H9 (cell line): ENCODE measurements at regions not wholly inside any gene's neighbourhood (a gene's known extent, or its start where the extent isn't known, plus 50 kb on each side); places are given as distances from the start of the nearest gene placed in this dataset.

Experiments used
- DNase-seq: peaks from one replicate; pipeline ENCODE4 v3.0.0-alpha.2; 2017
- H2AFZ ChIP-seq: one replicate; pipeline ENCODE4 v1.6.1; 2013; ENCODE audit warnings: mild to moderate bottlenecking, low read length, control low read depth, moderate library complexity
- H2AK5ac ChIP-seq: 2 replicates; pipeline ENCODE4 v1.6.1; 2013; ENCODE audit warnings: low read length, control low read depth, mixed read lengths; ENCODE audit not compliant: insufficient read length
- H2BK120ac ChIP-seq: one replicate; pipeline ENCODE4 v1.6.1; 2013; ENCODE audit warnings: low read depth, mild to moderate bottlenecking, low read length, control low read depth, inconsistent platforms; ENCODE audit not compliant: poor library complexity, severe bottlenecking
- H2BK12ac ChIP-seq: 2 replicates; pipeline ENCODE4 v1.6.1; 2013; ENCODE audit warnings: low read length, control low read depth, mixed read lengths, low read depth; ENCODE audit not compliant: insufficient read length
- H2BK15ac ChIP-seq: 2 replicates; pipeline ENCODE4 v1.6.1; 2013; ENCODE audit warnings: low read depth, low read length, control low read depth
- H2BK20ac ChIP-seq: one replicate; pipeline ENCODE4 v1.6.1; 2013; ENCODE audit warnings: low read depth, mild to moderate bottlenecking, low read length, control low read depth, inconsistent platforms; ENCODE audit not compliant: poor library complexity, severe bottlenecking
- H2BK5ac ChIP-seq: 2 replicates; pipeline ENCODE4 v1.6.1; 2013; ENCODE audit warnings: low read length, control low read depth, mixed read lengths; ENCODE audit not compliant: insufficient read length
- H3K14ac ChIP-seq: 2 replicates; pipeline ENCODE4 v1.6.1; 2013; ENCODE audit warnings: low read length, control low read depth; ENCODE audit not compliant: insufficient read depth
- H3K18ac ChIP-seq: 2 replicates; pipeline ENCODE4 v1.6.1; 2013; ENCODE audit warnings: low read depth, mild to moderate bottlenecking, mixed read lengths, low read length, control low read depth; ENCODE audit not compliant: insufficient read length
- H3K23ac ChIP-seq: 2 replicates; pipeline ENCODE4 v1.6.1; 2013; ENCODE audit warnings: low read length, control low read depth, mixed read lengths, low read depth; ENCODE audit not compliant: insufficient read length
- H3K23me2 ChIP-seq: 2 replicates; pipeline ENCODE4 v1.6.1; 2013; ENCODE audit warnings: low read depth, mild to moderate bottlenecking, mixed read lengths, low read length, control low read depth; ENCODE audit not compliant: insufficient read length, poor library complexity, severe bottlenecking
- H3K27ac ChIP-seq: 2 replicates; pipeline ENCODE4 v1.5.1; 2013; ENCODE audit warnings: low read length, control low read depth, mixed read lengths, low read depth; ENCODE audit not compliant: insufficient read length
- H3K27me3 ChIP-seq: 2 replicates; pipeline ENCODE4 v1.6.1; 2013; ENCODE audit warnings: low read length, control low read depth, inconsistent platforms; ENCODE audit not compliant: insufficient read depth
- H3K4ac ChIP-seq: 2 replicates; pipeline ENCODE4 v1.6.1; 2013; ENCODE audit warnings: low read depth, mild to moderate bottlenecking, control low read depth, inconsistent platforms, low read length, moderate library complexity
- H3K4me1 ChIP-seq: 2 replicates; pipeline ENCODE4 v1.6.1; 2013; ENCODE audit warnings: low read length, control low read depth, inconsistent platforms; ENCODE audit not compliant: insufficient read depth
- H3K4me2 ChIP-seq: 2 replicates; pipeline ENCODE4 v1.6.1; 2013; ENCODE audit warnings: low read length, control low read depth, mixed read lengths; ENCODE audit not compliant: insufficient read length, insufficient read depth
- H3K56ac ChIP-seq: 2 replicates; pipeline ENCODE4 v1.6.1; 2013; ENCODE audit warnings: low read depth, mild to moderate bottlenecking, mixed read lengths, low read length, control low read depth; ENCODE audit not compliant: insufficient read length
- H3K79me1 ChIP-seq: 2 replicates; pipeline ENCODE4 v1.6.1; 2013; ENCODE audit warnings: low read depth, mild to moderate bottlenecking, moderate library complexity, low read length, control low read depth, inconsistent platforms; ENCODE audit not compliant: insufficient read depth, poor library complexity, severe bottlenecking
- H3K79me2 ChIP-seq: 2 replicates; pipeline ENCODE4 v1.6.1; 2013; ENCODE audit warnings: low read length, control low read depth, inconsistent platforms; ENCODE audit not compliant: insufficient read depth
- H3K9ac ChIP-seq: 2 replicates; pipeline ENCODE4 v1.6.1; 2013; ENCODE audit warnings: low read length, control low read depth, mixed read lengths; ENCODE audit not compliant: insufficient read length; ENCODE audit errors: extremely low read depth
- H3K9me3 ChIP-seq: one replicate; pipeline ENCODE4 v1.6.1; 2013; ENCODE audit warnings: low read depth, low read length, inconsistent platforms; ENCODE audit not compliant: control insufficient read depth
- H3T11ph ChIP-seq: one replicate; pipeline ENCODE4 v1.6.1; 2013; ENCODE audit warnings: mild to moderate bottlenecking, low read length, control low read depth, inconsistent platforms
- H4K20me1 ChIP-seq: one replicate; pipeline ENCODE4 v1.6.1; 2013; ENCODE audit not compliant: control insufficient read depth, insufficient read length, insufficient read depth
- H4K5ac ChIP-seq: 2 replicates; pipeline ENCODE4 v1.6.1; 2013; ENCODE audit warnings: low read depth, mild to moderate bottlenecking, mixed read lengths, low read length, control low read depth; ENCODE audit not compliant: insufficient read length
- H4K8ac ChIP-seq: replicated peaks from 2 replicates; pipeline ENCODE4 v1.6.1; 2013; ENCODE audit warnings: low read length, control low read depth, mixed read lengths, low read depth; ENCODE audit not compliant: insufficient read length
- H4K91ac ChIP-seq: 2 replicates; pipeline ENCODE4 v1.6.1; 2013; ENCODE audit warnings: low read depth, mild to moderate bottlenecking, moderate library complexity, mixed read lengths, low read length, control low read depth; ENCODE audit not compliant: insufficient read length
- H3K27ac Mint-ChIP-seq, 3 experiments: 2 replicates in 2 of 3; 3 replicates in 1 of 3; pipeline ENCODE4 v1.8.0; 2020 to 2021; ENCODE audit warnings: mixed read lengths in 3 of 3, mild to moderate bottlenecking in 1 of 3, moderate library complexity in 1 of 3
- H3K27me3 Mint-ChIP-seq: 2 replicates; pipeline ENCODE4 v1.8.0; 2021; ENCODE audit warnings: low read depth, mild to moderate bottlenecking, moderate library complexity, mixed read lengths
- H3K36me3 Mint-ChIP-seq, 3 experiments: 2 replicates in 2 of 3; 3 replicates in 1 of 3; pipeline ENCODE4 v1.8.0; 2020 to 2021; ENCODE audit warnings: low read depth in 3 of 3, mixed read lengths in 3 of 3; ENCODE audit not compliant: insufficient read depth in 1 of 3
- H3K4me1 Mint-ChIP-seq, 2 experiments: 2 replicates each; pipeline ENCODE4 v1.8.0; 2020; ENCODE audit warnings: mixed read lengths in 2 of 2
- H3K4me3 Mint-ChIP-seq, 2 experiments: 2 replicates in 1 of 2; 3 replicates in 1 of 2; pipeline ENCODE4 v1.8.0; 2020 to 2021; ENCODE audit warnings: mild to moderate bottlenecking in 2 of 2, mixed read lengths in 2 of 2, moderate library complexity in 1 of 2
- H3K9me3 Mint-ChIP-seq, 2 experiments: 2 replicates in 1 of 2; 3 replicates in 1 of 2; pipeline ENCODE4 v1.8.0; 2020; ENCODE audit warnings: mild to moderate bottlenecking in 2 of 2, mixed read lengths in 2 of 2, moderate library complexity in 1 of 2
- CTCF ChIP-seq: fragments of 200-600 bp; sonication (generic); conservative IDR thresholded peaks from 3 replicates; pipeline ENCODE4 v1.8.0; 2021; ENCODE audit warnings: antibody characterized with exemption, mild to moderate bottlenecking
- whole genome bisulfite sequencing: extraction: QIAGEN DNeasy Blood & Tissue Kit; methylation state at CpG from one replicate; pipeline ENCODE4 v1.1.7; 2013; ENCODE audit warnings: missing lambda C conversion rate, low lambda C conversion rate, mixed read lengths; ENCODE audit not compliant: insufficient read length; ENCODE audit errors: extremely low coverage; 5-methylcytosine and 5-hydroxymethylcytosine counted together

GRCh38 chr1:29467989-29468900 is 231.9 kb downstream of the PTPRU start:
- no CpG with 5 or more reads among the region's 10 CpGs for WGBS
- H3K27me3 Mint-ChIP-seq = peaks cover 3% of the 10 kb centered on the region
- no peak for DNase-seq

More at GRCh38 chr1:29467989-29468900, 231.9 kb downstream of the PTPRU start:
- H3K23ac ChIP-seq = no peak overlapping the region
- H3K56ac ChIP-seq = no peak overlapping the region
- H2BK15ac ChIP-seq = no peak overlapping the region
- H3K27ac ChIP-seq = no peak overlapping the region
- TF ChIP-seq CTCF = no peak
- H4K91ac ChIP-seq = no peak overlapping the region
- no peak overlapping the region for H3K18ac ChIP-seq
- no peak overlapping the region for H3K4me3 Mint-ChIP-seq
- H2AFZ ChIP-seq = no peak overlapping the region
- H3K9me3 ChIP-seq = no peaks in the 10 kb centered on the region
- H2BK5ac ChIP-seq = no peak overlapping the region
- no peak overlapping the region for H3K9ac ChIP-seq
- no peak overlapping the region for H3T11ph ChIP-seq
- peaks cover 0 to 16% (median 7%) of the 10 kb centered on the region in 3 experiments; a peak in 4 of 7 replicates for H3K36me3 Mint-ChIP-seq
- no peak overlapping the region for H3K4me2 ChIP-seq
- peak overlapping the region in 1 of 3 experiments; percentile 31; a peak in 2 of 7 replicates for H3K27ac Mint-ChIP-seq
- no peaks in the 10 kb centered on the region for H3K79me1 ChIP-seq
- no peaks in the 10 kb centered on the region for H3K23me2 ChIP-seq
- H2BK120ac ChIP-seq = no peak overlapping the region
- H3K4me1 Mint-ChIP-seq = peaks cover 30 to 34% of the 10 kb centered on the region in 2 experiments
- no peak overlapping the region for H2AK5ac ChIP-seq
- no peak overlapping the region for H2BK20ac ChIP-seq
- H2BK12ac ChIP-seq = no peak overlapping the region
- H4K5ac ChIP-seq = no peak overlapping the region
- H4K20me1 ChIP-seq = no peaks in the 10 kb centered on the region
- no peak overlapping the region for H3K14ac ChIP-seq
- H3K4ac ChIP-seq = no peak overlapping the region
- no peaks in the 10 kb centered on the region; the same call in 1 of the 2 replicates for H3K27me3 ChIP-seq
- H4K8ac ChIP-seq = no peak overlapping the region
- H3K79me2 ChIP-seq = no peaks in the 10 kb centered on the region
- no peaks in the 10 kb centered on the region for H3K4me1 ChIP-seq
- peaks cover 23 to 28% of the 10 kb centered on the region in 2 experiments for H3K9me3 Mint-ChIP-seq
